Peyer's patch (tissue), 4 donors: ENCODE measurements at regions not wholly inside any gene's neighbourhood (a gene's known extent, or its start where the extent isn't known, plus 50 kb on each side); places are given as distances from the start of the nearest gene placed in this dataset.

Source experiments
- DNase-seq, 3 donors: peaks; one replicate each; pipeline ENCODE4 v3.0.0-alpha.2; 2017 to 2019
- H3K27ac ChIP-seq, 4 donors: fragments of 200-600 bp; sonication (generic); one replicate each; pipeline ENCODE4 v1.5.1; 2016 to 2019
- H3K27me3 ChIP-seq, 2 donors: fragments of 200-600 bp; sonication (generic); one replicate each; pipeline ENCODE4 v1.5.1; 2019
- H3K36me3 ChIP-seq, 3 donors: fragments of 200-600 bp; sonication (generic); one replicate each; pipeline ENCODE4 v1.5.1; 2016 to 2019
- H3K4me1 ChIP-seq, 4 donors: fragments of 200-600 bp; sonication (generic); one replicate each; pipeline ENCODE4 v1.5.1; 2016 to 2019
- H3K4me3 ChIP-seq, 4 donors: fragments of 200-600 bp; sonication (generic); 1 replicate in 3 of 4; 2 replicates in 1 of 4; pipeline ENCODE4 v1.5.1; 2016 to 2019; ENCODE audit warnings: mild to moderate bottlenecking in 1 of 4
- H3K9me3 ChIP-seq, 4 donors: fragments of 200-600 bp; sonication (generic); one replicate each; pipeline ENCODE4 v1.5.1; 2016 to 2019; ENCODE audit warnings: mild to moderate bottlenecking in 1 of 4
- POLR2A ChIP-seq, 2 donors: fragments of 450-650 bp; IDR thresholded peaks; one replicate each; pipeline ENCODE4 v1.5.1; 2017; ENCODE audit warnings: antibody characterized with exemption in 2 of 2, mild to moderate bottlenecking in 2 of 2, moderate library complexity in 2 of 2
- TF ChIP-seq, protein P1 (sequence below), 6 experiments: fragments of 450-650 bp in 4 of 6; fragments of 200-600 bp in 2 of 6; sonication (generic) in 1 of 6; IDR thresholded peaks; one replicate each; pipeline ENCODE4 v1.5.1; 2017 to 2019; ENCODE audit warnings: antibody characterized with exemption in 6 of 6, mild to moderate bottlenecking in 3 of 6, moderate library complexity in 1 of 6

DNA sequence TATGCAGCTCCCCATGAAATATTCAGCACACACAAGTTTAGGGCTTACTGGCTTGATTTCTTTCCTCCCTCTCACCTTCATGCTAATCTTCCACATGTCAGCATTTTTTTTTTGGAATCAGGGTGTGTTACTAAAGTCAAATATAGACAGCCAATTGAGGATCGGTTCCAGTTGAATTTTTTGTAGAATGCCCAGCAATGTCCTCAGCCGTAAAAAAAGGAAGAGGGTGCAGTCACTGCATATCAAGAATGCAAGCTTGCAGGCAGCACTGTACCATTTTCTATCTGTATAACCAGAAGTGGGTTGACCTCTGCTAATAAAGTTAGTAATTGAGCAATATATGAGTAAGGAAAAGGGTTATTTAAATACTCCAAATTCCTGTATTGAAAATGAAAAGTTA lies 51.4 kb upstream of the CHMP2B start:
- Histone ChIP-seq H3K4me1 (no peaks in the 10 kb centered on the region), H3K9me3 (no peaks in the 10 kb centered on the region), H3K27me3 (no peaks in the 10 kb centered on the region), H3K4me3 (no peak overlapping the region), H3K27ac (no peak overlapping the region), H3K36me3 (no peaks in the 10 kb centered on the region)
- DNase-seq = no peak
- TF ChIP-seq, protein P1, sequence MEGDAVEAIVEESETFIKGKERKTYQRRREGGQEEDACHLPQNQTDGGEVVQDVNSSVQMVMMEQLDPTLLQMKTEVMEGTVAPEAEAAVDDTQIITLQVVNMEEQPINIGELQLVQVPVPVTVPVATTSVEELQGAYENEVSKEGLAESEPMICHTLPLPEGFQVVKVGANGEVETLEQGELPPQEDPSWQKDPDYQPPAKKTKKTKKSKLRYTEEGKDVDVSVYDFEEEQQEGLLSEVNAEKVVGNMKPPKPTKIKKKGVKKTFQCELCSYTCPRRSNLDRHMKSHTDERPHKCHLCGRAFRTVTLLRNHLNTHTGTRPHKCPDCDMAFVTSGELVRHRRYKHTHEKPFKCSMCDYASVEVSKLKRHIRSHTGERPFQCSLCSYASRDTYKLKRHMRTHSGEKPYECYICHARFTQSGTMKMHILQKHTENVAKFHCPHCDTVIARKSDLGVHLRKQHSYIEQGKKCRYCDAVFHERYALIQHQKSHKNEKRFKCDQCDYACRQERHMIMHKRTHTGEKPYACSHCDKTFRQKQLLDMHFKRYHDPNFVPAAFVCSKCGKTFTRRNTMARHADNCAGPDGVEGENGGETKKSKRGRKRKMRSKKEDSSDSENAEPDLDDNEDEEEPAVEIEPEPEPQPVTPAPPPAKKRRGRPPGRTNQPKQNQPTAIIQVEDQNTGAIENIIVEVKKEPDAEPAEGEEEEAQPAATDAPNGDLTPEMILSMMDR (IDR thresholded peaks at IDR 0.05) = no peak
- TF ChIP-seq POLR2A (IDR thresholded peaks at IDR 0.05) = no peak

DNA sequence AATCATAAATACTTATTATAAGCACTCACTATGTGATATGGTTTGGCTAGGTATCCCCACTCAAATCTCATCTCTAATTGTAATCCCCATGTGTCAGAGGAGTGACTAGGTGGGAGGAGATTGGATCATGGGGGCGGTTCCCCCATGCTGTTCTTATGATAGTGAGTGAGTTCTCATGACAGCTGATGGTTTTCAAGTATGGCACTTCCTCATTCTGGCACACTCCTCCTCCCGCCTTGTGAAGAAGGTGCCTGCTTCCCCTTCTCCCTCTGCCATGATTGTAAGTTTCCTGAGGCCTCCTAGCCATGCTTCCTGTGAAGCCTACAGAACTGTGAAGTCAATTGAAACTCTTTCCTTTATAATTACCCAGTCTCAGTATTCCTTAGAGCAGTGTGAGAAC lies 53.3 kb upstream of the CHMP2B start:
- no peaks in the 10 kb centered on the region for H3K4me1 ChIP-seq
- no peaks in the 10 kb centered on the region for H3K27me3 ChIP-seq
- TF ChIP-seq, protein P1 (IDR thresholded peaks at IDR 0.05) = no peak
- no peak for TF ChIP-seq POLR2A (IDR thresholded peaks at IDR 0.05)
- H3K27ac ChIP-seq = no peak overlapping the region
- H3K36me3 ChIP-seq = no peaks in the 10 kb centered on the region
- H3K9me3 ChIP-seq = no peaks in the 10 kb centered on the region
- H3K4me3 ChIP-seq = no peak overlapping the region
- DNase-seq = no peak

DNA sequence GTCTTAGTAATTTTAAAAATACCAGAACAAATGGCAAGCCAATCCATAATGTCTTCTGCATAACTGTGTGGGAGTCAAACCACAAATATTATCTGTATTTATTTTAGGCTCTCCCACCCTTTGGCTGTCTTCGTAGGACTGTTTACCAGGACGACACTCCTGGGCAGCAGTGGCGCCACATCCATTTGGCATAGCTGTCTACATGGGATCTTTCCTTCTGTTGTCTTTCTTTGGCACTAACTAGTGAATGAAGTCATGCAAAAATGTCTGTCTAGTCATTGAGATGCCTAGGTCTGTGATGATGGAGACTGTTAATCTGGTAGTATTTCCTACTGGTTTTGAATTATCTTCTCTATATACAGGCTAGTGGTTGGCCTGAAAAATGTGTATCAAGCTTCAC lies 54.0 kb upstream of the CHMP2B start:
- no peak for TF ChIP-seq POLR2A (IDR thresholded peaks at IDR 0.05)
- TF ChIP-seq, protein P1 (IDR thresholded peaks at IDR 0.05) = no peak
- no peaks in the 10 kb centered on the region for H3K4me1 ChIP-seq
- DNase-seq = no peak
- H3K4me3 ChIP-seq = no peak overlapping the region
- no peaks in the 10 kb centered on the region for H3K27me3 ChIP-seq
- H3K27ac ChIP-seq = no peak overlapping the region
- no peaks in the 10 kb centered on the region for H3K36me3 ChIP-seq
- H3K9me3 ChIP-seq = no peaks in the 10 kb centered on the region

DNA sequence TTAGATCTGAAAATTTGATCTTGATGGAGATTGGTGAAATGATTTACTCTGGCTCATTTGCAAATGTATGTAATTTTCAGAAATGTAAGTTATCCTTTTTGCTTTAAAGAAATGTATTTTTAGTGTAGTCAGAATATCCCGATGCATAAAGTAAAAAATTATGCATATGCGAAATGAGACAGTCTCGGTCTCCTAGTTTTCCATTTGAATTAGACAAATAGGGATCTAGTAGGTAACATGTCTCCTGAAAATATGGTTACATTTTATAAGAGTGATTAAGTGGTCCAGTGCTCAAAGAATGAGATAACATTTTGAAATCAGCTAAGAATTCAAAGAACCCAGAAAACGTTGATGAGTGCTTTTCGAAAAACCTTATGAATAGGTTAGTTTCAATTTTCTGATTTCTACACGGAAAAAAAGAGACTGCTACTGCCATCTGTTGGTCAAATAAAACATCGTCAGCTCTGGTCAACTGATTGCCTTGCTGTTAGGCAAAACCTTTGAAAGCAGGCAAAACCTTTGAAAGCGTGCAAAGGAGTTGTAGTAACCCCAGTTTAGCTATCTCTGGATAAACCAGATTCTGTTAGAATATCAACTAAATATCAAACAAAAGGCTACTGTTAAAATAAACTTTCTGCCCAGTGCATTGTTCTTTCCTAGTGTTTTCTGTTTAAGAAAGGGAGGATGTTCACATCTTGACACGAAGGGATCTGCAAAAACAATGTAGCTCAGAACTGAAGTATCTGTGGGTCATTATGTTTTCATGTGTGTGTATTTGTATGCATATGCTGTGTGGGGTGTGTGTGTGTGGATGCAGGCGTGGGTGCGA lies 59.3 kb upstream of the CHMP2B start:
- no peaks in the 10 kb centered on the region for H3K4me1 ChIP-seq
- no peaks in the 10 kb centered on the region for H3K9me3 ChIP-seq
- TF ChIP-seq POLR2A (IDR thresholded peaks at IDR 0.05) = no peak
- TF ChIP-seq, protein P1 (IDR thresholded peaks at IDR 0.05) = peak in 5 of 6 experiments; percentile 28 to 60 (median 58)
- peak overlapping the region in 2 of 4 donors; percentile 25 to 37 for H3K4me3 ChIP-seq
- DNase-seq = no peak
- no peak overlapping the region for H3K27ac ChIP-seq
- H3K36me3 ChIP-seq = no peaks in the 10 kb centered on the region
- H3K27me3 ChIP-seq = no peaks in the 10 kb centered on the region

DNA sequence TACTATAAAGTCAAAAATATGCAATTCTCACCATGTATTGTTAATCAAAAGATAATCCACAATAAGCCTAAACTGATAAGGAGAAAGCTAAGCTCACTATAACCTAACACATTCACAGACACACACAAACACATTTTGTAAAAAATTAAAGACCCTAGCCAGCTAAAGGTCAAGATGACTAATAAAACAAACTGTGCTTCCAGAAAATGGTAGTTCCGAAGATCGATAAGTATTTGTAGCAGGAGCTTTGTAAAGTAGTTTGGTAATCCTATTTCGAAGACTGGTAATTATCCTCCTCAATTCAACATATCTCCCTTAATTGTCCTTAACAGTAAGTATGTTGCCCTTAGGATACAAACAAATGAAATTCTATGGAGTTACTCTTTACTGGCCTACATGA lies 62.9 kb upstream of the CHMP2B start:
- H3K9me3 ChIP-seq = no peaks in the 10 kb centered on the region
- no peak for DNase-seq
- no peak overlapping the region for H3K4me3 ChIP-seq
- H3K27me3 ChIP-seq = no peaks in the 10 kb centered on the region
- H3K36me3 ChIP-seq = no peaks in the 10 kb centered on the region
- TF ChIP-seq POLR2A (IDR thresholded peaks at IDR 0.05) = no peak
- TF ChIP-seq, protein P1 (IDR thresholded peaks at IDR 0.05) = no peak
- no peaks in the 10 kb centered on the region for H3K4me1 ChIP-seq
- H3K27ac ChIP-seq = no peak overlapping the region
